ENCODE measurements at regions not wholly inside any gene's neighbourhood (a gene's known extent, or its start where the extent isn't known, plus 50 kb on each side); places are given as distances from the start of the nearest gene placed in this dataset.

GRCh38 chr6:101326411-101326810, 67.1 kb upstream of the GRIK2 start:
- no peak for TF ChIP-seq CTCF (conservative IDR thresholded peaks at IDR 0.05; ENCODE audit: low read length)
- TF ChIP-seq EZH2phosphoT487 (IDR thresholded peaks at IDR 0.05; ENCODE audit: borderline replicate concordance): no peak

Measured in Loucy (cell line).